ENCODE measurements at regions not wholly inside any gene's neighbourhood (a gene's known extent, or its start where the extent isn't known, plus 50 kb on each side); places are given as distances from the start of the nearest gene placed in this dataset.

- Histone ChIP-seq H3K36me3 (ENCODE audit: low read depth) (no peaks in the 10 kb centered on the region), H3F3A (ENCODE audit: insufficient read depth, low read depth) (no peaks in the 10 kb centered on the region), H3K9me2 (ENCODE audit: insufficient read depth) (no peaks in the 10 kb centered on the region), H3K4me1 (replicated peaks; ENCODE audit: insufficient read depth) (no peaks in the 10 kb centered on the region; the same call in 1 of the 2 replicates), H3K9me3 (ENCODE audit: insufficient read depth, low read depth) (peaks cover 4% of the 10 kb centered on the region), H4K20me1 (ENCODE audit: insufficient read depth) (no peaks in the 10 kb centered on the region), H3K4me2 (no peak overlapping the region), H3K27ac (no peak overlapping the region), H2AFZ (no peak overlapping the region), H3K27me3 (ENCODE audit: insufficient read depth, low read depth) (no peaks in the 10 kb centered on the region), H3K4me3 (no peak overlapping the region), H3K79me2 (ENCODE audit: low read depth) (no peaks in the 10 kb centered on the region)
- BruUV-seq (replicated peaks): no TSS peak
- TF ChIP-seq EZH2 (IDR thresholded peaks at IDR 0.05; ENCODE audit: low read depth) (no peak), CTCF (conservative IDR thresholded peaks at IDR 0.05) (no peak)
- DNase-seq: no peak
- intact Hi-C loops (cut with micrococcal nuclease; ENCODE audit: unreplicated experiment): no loop called here
- CTCF ChIA-PET: no interaction called here
- POLR2A ChIA-PET (ENCODE audit: unreplicated experiment): no interaction called here
Observed at GRCh38 chr12:126627596-126627995, 1562.4 kb downstream of the AACS start.

GRCh38 chr12:126636821-126637220 lies 1571.6 kb downstream of the AACS start:
- H3F3A ChIP-seq (ENCODE audit: insufficient read depth, low read depth): no peaks in the 10 kb centered on the region
- POLR2A ChIA-PET (ENCODE audit: unreplicated experiment): no interaction called here
- H3K4me1 ChIP-seq (replicated peaks; ENCODE audit: insufficient read depth): no peaks in the 10 kb centered on the region
- no peaks in the 10 kb centered on the region for H4K20me1 ChIP-seq (ENCODE audit: insufficient read depth)
- H2AFZ ChIP-seq: no peak overlapping the region
- no peaks in the 10 kb centered on the region for H3K79me2 ChIP-seq (ENCODE audit: low read depth)
- no peaks in the 10 kb centered on the region for H3K27me3 ChIP-seq (ENCODE audit: insufficient read depth, low read depth)
- H3K9me3 ChIP-seq (ENCODE audit: insufficient read depth, low read depth): no peaks in the 10 kb centered on the region
- H3K4me2 ChIP-seq: no peak overlapping the region
- intact Hi-C loops (cut with micrococcal nuclease; ENCODE audit: unreplicated experiment): no loop called here
- no peaks in the 10 kb centered on the region for H3K9me2 ChIP-seq (ENCODE audit: insufficient read depth)
- TF ChIP-seq CTCF (conservative IDR thresholded peaks at IDR 0.05): no peak
- no TSS peak for BruUV-seq (replicated peaks)
- DNase-seq: no peak
- H3K27ac ChIP-seq: no peak overlapping the region
- no peaks in the 10 kb centered on the region for H3K36me3 ChIP-seq (ENCODE audit: low read depth)
- no peak overlapping the region for H3K4me3 ChIP-seq
- CTCF ChIA-PET: no interaction called here

- no peaks in the 10 kb centered on the region for H3K4me1 ChIP-seq (replicated peaks; ENCODE audit: insufficient read depth)
- H3K4me3 ChIP-seq: no peak overlapping the region
- ChIA-PET CTCF (no interaction called here), POLR2A (ENCODE audit: unreplicated experiment) (no interaction called here)
- H3K27me3 ChIP-seq (ENCODE audit: insufficient read depth, low read depth): no peaks in the 10 kb centered on the region
- no peaks in the 10 kb centered on the region for H4K20me1 ChIP-seq (ENCODE audit: insufficient read depth)
- intact Hi-C loops (cut with micrococcal nuclease; ENCODE audit: unreplicated experiment): no loop called here
- no peak overlapping the region for H3K4me2 ChIP-seq
- no peak overlapping the region for H3K27ac ChIP-seq
- no peaks in the 10 kb centered on the region for H3K9me2 ChIP-seq (ENCODE audit: insufficient read depth)
- no peaks in the 10 kb centered on the region for H3K36me3 ChIP-seq (ENCODE audit: low read depth)
- TF ChIP-seq CTCF (conservative IDR thresholded peaks at IDR 0.05) (no peak), EZH2 (IDR thresholded peaks at IDR 0.05; ENCODE audit: low read depth) (no peak)
- H3K79me2 ChIP-seq (ENCODE audit: low read depth): no peaks in the 10 kb centered on the region
- no peaks in the 10 kb centered on the region for H3K9me3 ChIP-seq (ENCODE audit: insufficient read depth, low read depth)
- no peak overlapping the region for H2AFZ ChIP-seq
- BruUV-seq (replicated peaks): no TSS peak
- DNase-seq: no peak
- H3F3A ChIP-seq (ENCODE audit: insufficient read depth, low read depth): no peaks in the 10 kb centered on the region
Observed at GRCh38 chr12:126644236-126645020, 1579.2 kb downstream of the AACS start.
